ENCODE measurements at regions not wholly inside any gene's neighbourhood (a gene's known extent, or its start where the extent isn't known, plus 50 kb on each side); places are given as distances from the start of the nearest gene placed in this dataset.

GRCh38 chr21:24298040-24298439 is 1309.2 kb downstream of the MRPL39 start:
- no peaks in the 10 kb centered on the region for H3K36me3 ChIP-seq (ENCODE audit: insufficient read depth)
- TF ChIP-seq, protein P1, sequence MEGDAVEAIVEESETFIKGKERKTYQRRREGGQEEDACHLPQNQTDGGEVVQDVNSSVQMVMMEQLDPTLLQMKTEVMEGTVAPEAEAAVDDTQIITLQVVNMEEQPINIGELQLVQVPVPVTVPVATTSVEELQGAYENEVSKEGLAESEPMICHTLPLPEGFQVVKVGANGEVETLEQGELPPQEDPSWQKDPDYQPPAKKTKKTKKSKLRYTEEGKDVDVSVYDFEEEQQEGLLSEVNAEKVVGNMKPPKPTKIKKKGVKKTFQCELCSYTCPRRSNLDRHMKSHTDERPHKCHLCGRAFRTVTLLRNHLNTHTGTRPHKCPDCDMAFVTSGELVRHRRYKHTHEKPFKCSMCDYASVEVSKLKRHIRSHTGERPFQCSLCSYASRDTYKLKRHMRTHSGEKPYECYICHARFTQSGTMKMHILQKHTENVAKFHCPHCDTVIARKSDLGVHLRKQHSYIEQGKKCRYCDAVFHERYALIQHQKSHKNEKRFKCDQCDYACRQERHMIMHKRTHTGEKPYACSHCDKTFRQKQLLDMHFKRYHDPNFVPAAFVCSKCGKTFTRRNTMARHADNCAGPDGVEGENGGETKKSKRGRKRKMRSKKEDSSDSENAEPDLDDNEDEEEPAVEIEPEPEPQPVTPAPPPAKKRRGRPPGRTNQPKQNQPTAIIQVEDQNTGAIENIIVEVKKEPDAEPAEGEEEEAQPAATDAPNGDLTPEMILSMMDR (conservative IDR thresholded peaks at IDR 0.05; ENCODE audit: low read depth, low read length), result no peak
- H3K27me3 ChIP-seq (ENCODE audit: insufficient read depth, low read depth), result no peaks in the 10 kb centered on the region

GRCh38 chr21:24294171-24294570 is 1313.1 kb downstream of the MRPL39 start:
- H3K4me2 ChIP-seq, result no peak overlapping the region
- H3K27me3 ChIP-seq (ENCODE audit: insufficient read depth, low read depth), result no peaks in the 10 kb centered on the region
- H3K4me1 ChIP-seq (ENCODE audit: low read depth, poor library complexity, severe bottlenecking), result peaks cover 19% of the 10 kb centered on the region
- H3K36me3 ChIP-seq (ENCODE audit: insufficient read depth), result no peaks in the 10 kb centered on the region
- H4K20me1 ChIP-seq (ENCODE audit: insufficient read depth), result no peaks in the 10 kb centered on the region
- H3K27ac ChIP-seq, result no peak overlapping the region
- no peak overlapping the region for H3K4me3 ChIP-seq (IDR thresholded peaks at IDR 0.05; ENCODE audit: insufficient read depth, low read depth, low read length)
- no peak overlapping the region for H2AFZ ChIP-seq (ENCODE audit: low read depth)
- TF ChIP-seq, protein P1 (conservative IDR thresholded peaks at IDR 0.05; ENCODE audit: low read depth, low read length), result no peak
- H3K79me2 ChIP-seq (ENCODE audit: insufficient read depth, low read depth), result no peaks in the 10 kb centered on the region
- no peak overlapping the region for H3K9ac ChIP-seq

More at GRCh38 chr21:24298040-24298439, 1309.2 kb downstream of the MRPL39 start:
- Histone ChIP-seq H3K27ac (no peak overlapping the region), H3K4me3 (IDR thresholded peaks at IDR 0.05; ENCODE audit: insufficient read depth, low read depth, low read length) (no peak overlapping the region), H2AFZ (ENCODE audit: low read depth) (no peak overlapping the region), H3K4me1 (ENCODE audit: low read depth, poor library complexity, severe bottlenecking) (no peaks in the 10 kb centered on the region), H3K4me2 (no peak overlapping the region), H4K20me1 (ENCODE audit: insufficient read depth) (no peaks in the 10 kb centered on the region), H3K79me2 (ENCODE audit: insufficient read depth, low read depth) (no peaks in the 10 kb centered on the region), H3K9ac (no peak overlapping the region)

GRCh38 chr21:24290151-24290833 is 1317.0 kb downstream of the MRPL39 start:
- Histone ChIP-seq H3K27ac (peak overlapping the region; percentile 28; the same call in 1 of the 2 replicates), H3K36me3 (ENCODE audit: insufficient read depth) (no peaks in the 10 kb centered on the region), H3K4me3 (IDR thresholded peaks at IDR 0.05; ENCODE audit: insufficient read depth, low read depth, low read length) (no peak overlapping the region), H3K9ac (no peak overlapping the region), H4K20me1 (ENCODE audit: insufficient read depth) (no peaks in the 10 kb centered on the region), H2AFZ (ENCODE audit: low read depth) (peak overlapping the region; percentile 30; the same call in 1 of the 2 replicates), H3K27me3 (ENCODE audit: insufficient read depth, low read depth) (no peaks in the 10 kb centered on the region), H3K4me1 (ENCODE audit: low read depth, poor library complexity, severe bottlenecking) (peaks cover 21% of the 10 kb centered on the region), H3K4me2 (peak overlapping the region; percentile 27), H3K79me2 (ENCODE audit: insufficient read depth, low read depth) (no peaks in the 10 kb centered on the region)
- TF ChIP-seq, protein P1 (conservative IDR thresholded peaks at IDR 0.05; ENCODE audit: low read depth, low read length), result no peak

GRCh38 chr21:24289539-24289938 is 1317.7 kb downstream of the MRPL39 start:
- H2AFZ ChIP-seq (ENCODE audit: low read depth), result no peak overlapping the region
- H4K20me1 ChIP-seq (ENCODE audit: insufficient read depth), result no peaks in the 10 kb centered on the region
- no peak overlapping the region for H3K9ac ChIP-seq
- 0 out of 2 replicates have a peak overlapping the region, but pooled peaks have one; percentile 13 for H3K4me2 ChIP-seq
- H3K79me2 ChIP-seq (ENCODE audit: insufficient read depth, low read depth), result no peaks in the 10 kb centered on the region
- H3K27me3 ChIP-seq (ENCODE audit: insufficient read depth, low read depth), result no peaks in the 10 kb centered on the region
- H3K4me1 ChIP-seq (ENCODE audit: low read depth, poor library complexity, severe bottlenecking), result peaks cover 21% of the 10 kb centered on the region
- TF ChIP-seq, protein P1 (conservative IDR thresholded peaks at IDR 0.05; ENCODE audit: low read depth, low read length), result no peak
- H3K27ac ChIP-seq, result no peak overlapping the region
- H3K36me3 ChIP-seq (ENCODE audit: insufficient read depth), result no peaks in the 10 kb centered on the region
- H3K4me3 ChIP-seq (IDR thresholded peaks at IDR 0.05; ENCODE audit: insufficient read depth, low read depth, low read length), result no peak overlapping the region
